ENCODE measurements at regions not wholly inside any gene's neighbourhood (a gene's known extent, or its start where the extent isn't known, plus 50 kb on each side); places are given as distances from the start of the nearest gene placed in this dataset.

DNA sequence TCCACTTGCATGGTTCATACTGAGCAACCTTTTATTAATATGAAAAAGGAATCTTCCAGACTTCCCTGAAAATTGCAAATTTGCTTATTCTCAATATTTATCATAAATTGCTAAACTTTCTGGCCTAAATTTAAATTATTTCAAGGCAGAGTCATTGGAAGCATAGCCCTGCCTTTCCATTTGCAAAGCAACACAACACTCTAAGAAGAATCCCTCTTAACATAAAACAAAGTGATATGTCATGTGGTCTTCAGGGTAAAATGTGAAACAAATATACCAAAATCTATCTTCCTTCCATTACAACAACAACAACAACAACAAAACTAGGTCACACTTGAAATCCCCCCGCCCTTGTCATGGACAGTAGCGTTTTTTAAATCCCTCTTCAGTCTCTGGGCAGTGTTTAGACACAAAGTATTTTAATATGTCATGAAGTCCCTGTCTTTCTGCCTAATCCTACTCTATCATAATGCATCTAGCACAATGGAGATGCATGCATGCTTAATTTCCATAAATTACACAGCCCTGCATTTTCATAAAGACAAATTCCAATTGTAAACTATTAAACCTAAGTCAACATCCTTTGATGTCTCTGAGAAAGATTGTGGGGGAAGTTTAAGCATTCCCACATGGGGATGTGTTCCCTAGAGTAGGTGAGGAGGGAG is 668.9 kb upstream of the LCORL start:
- Histone ChIP-seq H3K9ac (replicated peaks; ENCODE audit: extremely low read depth, insufficient read depth, low read length) (no peak overlapping the region), H3K4me3 (replicated peaks in 1 of 3; ENCODE audit: insufficient read depth in 1 of 3, low read depth in 1 of 3, low read length in 3 of 3) (no peak overlapping the region), H3K79me2 (ENCODE audit: control insufficient read depth, insufficient read depth, low read length) (no peaks in the 10 kb centered on the region), H3K4me1 (ENCODE audit: control insufficient read depth, extremely low read depth, insufficient read depth, low read length) (peaks cover 1% of the 10 kb centered on the region), H4K20me1 (replicated peaks; ENCODE audit: control insufficient read depth, extremely low read depth, insufficient read depth, low read length) (no peaks in the 10 kb centered on the region), H2AFZ (ENCODE audit: low read depth, low read length) (no peak overlapping the region), H3K4me2 (ENCODE audit: insufficient read depth, low read length) (no peak overlapping the region), H3K36me3 (ENCODE audit: control insufficient read depth in 2 of 2, extremely low read depth in 1 of 2, insufficient read depth in 2 of 2, low read length in 2 of 2) (no peaks in the 10 kb centered on the region), H3K9me1 (replicated peaks; ENCODE audit: control insufficient read depth, extremely low read depth, insufficient read depth, low read length) (no peaks in the 10 kb centered on the region), H3K9me3 (replicated peaks; ENCODE audit: control insufficient read depth, insufficient read depth, low read length) (no peaks in the 10 kb centered on the region), H3K27me3 (ENCODE audit: control insufficient read depth in 2 of 2, insufficient read depth in 2 of 2, low read length in 2 of 2) (no peaks in the 10 kb centered on the region), H3K27ac (ENCODE audit: insufficient read depth, low read depth, low read length) (no peak overlapping the region)
- ChIA-PET CTCF (interaction anchor here (2.0 kb wide), 1 partner anchor 1558 kb away, joined by 5 read pairs; no protein-coding TSS in a partner anchor), POLR2A (no interaction called here)
- DNase-seq (ENCODE audit: low read depth, low spot score) (no peak), FAIRE-seq (no peak)
- intact Hi-C loops (cut with micrococcal nuclease), result no loop called here
- no TSS peak for BruUV-seq (replicated peaks)
- dilution Hi-C loops (cut with MboI; ENCODE audit: extremely low pct_ligation_motif_present, low sequenced_read_pairs), result no loop called here
- no peak for TF ChIP-seq POLR2A (IDR thresholded peaks at IDR 0.05; ENCODE audit: low read depth, low read length)
- TF ChIP-seq, protein P1, sequence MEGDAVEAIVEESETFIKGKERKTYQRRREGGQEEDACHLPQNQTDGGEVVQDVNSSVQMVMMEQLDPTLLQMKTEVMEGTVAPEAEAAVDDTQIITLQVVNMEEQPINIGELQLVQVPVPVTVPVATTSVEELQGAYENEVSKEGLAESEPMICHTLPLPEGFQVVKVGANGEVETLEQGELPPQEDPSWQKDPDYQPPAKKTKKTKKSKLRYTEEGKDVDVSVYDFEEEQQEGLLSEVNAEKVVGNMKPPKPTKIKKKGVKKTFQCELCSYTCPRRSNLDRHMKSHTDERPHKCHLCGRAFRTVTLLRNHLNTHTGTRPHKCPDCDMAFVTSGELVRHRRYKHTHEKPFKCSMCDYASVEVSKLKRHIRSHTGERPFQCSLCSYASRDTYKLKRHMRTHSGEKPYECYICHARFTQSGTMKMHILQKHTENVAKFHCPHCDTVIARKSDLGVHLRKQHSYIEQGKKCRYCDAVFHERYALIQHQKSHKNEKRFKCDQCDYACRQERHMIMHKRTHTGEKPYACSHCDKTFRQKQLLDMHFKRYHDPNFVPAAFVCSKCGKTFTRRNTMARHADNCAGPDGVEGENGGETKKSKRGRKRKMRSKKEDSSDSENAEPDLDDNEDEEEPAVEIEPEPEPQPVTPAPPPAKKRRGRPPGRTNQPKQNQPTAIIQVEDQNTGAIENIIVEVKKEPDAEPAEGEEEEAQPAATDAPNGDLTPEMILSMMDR (IDR thresholded peaks at IDR 0.05; ENCODE audit: extremely low read depth in 1 of 2, insufficient read depth in 1 of 2, low read depth in 1 of 2, low read length in 2 of 2), result no peak
- TF ChIP-seq, protein P2, sequence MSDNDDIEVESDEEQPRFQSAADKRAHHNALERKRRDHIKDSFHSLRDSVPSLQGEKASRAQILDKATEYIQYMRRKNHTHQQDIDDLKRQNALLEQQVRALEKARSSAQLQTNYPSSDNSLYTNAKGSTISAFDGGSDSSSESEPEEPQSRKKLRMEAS (IDR thresholded peaks at IDR 0.05; ENCODE audit: insufficient read depth, insufficient read length), result no peak
- no peak for TF ChIP-seq FOS (IDR thresholded peaks at IDR 0.05; ENCODE audit: borderline replicate concordance, insufficient read depth, low read length)

Measured in endothelial cell of umbilical vein (primary cell).